ENCODE measurements at regions not wholly inside any gene's neighbourhood (a gene's known extent, or its start where the extent isn't known, plus 50 kb on each side); places are given as distances from the start of the nearest gene placed in this dataset.

- no peaks in the 10 kb centered on the region for H3F3A ChIP-seq (ENCODE audit: low read length, unreplicated experiment)
- TF ChIP-seq EZH2 (IDR thresholded peaks at IDR 0.05; ENCODE audit: low read length, unreplicated experiment) (no peak), EZH2phosphoT487 (IDR thresholded peaks at IDR 0.05; ENCODE audit: borderline replicate concordance, low read length) (no peak), CTCF (conservative IDR thresholded peaks at IDR 0.05; ENCODE audit: low read depth, low read length) (no peak)
- no peaks in the 10 kb centered on the region for H3K4me1 ChIP-seq (ENCODE audit: insufficient read depth, low read length)
- H3K27ac ChIP-seq (ENCODE audit: low read length): no peak overlapping the region
- peaks cover 4% of the 10 kb centered on the region; the same call in 1 of the 2 replicates for H3K27me3 ChIP-seq (ENCODE audit: low read length)
- H3K9me2 ChIP-seq (replicated peaks; ENCODE audit: low read length): no peaks in the 10 kb centered on the region
- intact Hi-C loops (cut with micrococcal nuclease): no loop called here
- DNase-seq: no peak
- CTCF ChIA-PET: no interaction called here
- H3K4me2 ChIP-seq (ENCODE audit: low read length): no peak overlapping the region
- H3K9me3 ChIP-seq (ENCODE audit: low read length): no peaks in the 10 kb centered on the region
- H3K9ac ChIP-seq (ENCODE audit: low read length): no peak overlapping the region
- POLR2A ChIA-PET (ENCODE audit: unreplicated experiment): no interaction called here
- H2AFZ ChIP-seq (ENCODE audit: low read length): no peak overlapping the region
- no peak for ATAC-seq
- H3K36me3 ChIP-seq (ENCODE audit: low read depth, low read length): no peaks in the 10 kb centered on the region
- no TSS peak for BruUV-seq (replicated peaks)
- H3K4me3 ChIP-seq (ENCODE audit: low read length): no peak overlapping the region
- no peaks in the 10 kb centered on the region for H3K79me2 ChIP-seq (ENCODE audit: low read length)
- H4K20me1 ChIP-seq (ENCODE audit: low read length): no peaks in the 10 kb centered on the region
Observed at GRCh38 chr2:129001926-129002325, 683.3 kb upstream of the HS6ST1 start.

GRCh38 chr2:129002751-129003150 is 684.1 kb upstream of the HS6ST1 start:
- Histone ChIP-seq H3K4me2 (ENCODE audit: low read length) (no peak overlapping the region), H3K4me3 (ENCODE audit: low read length) (no peak overlapping the region), H3K9me2 (replicated peaks; ENCODE audit: low read length) (no peaks in the 10 kb centered on the region), H4K20me1 (ENCODE audit: low read length) (no peaks in the 10 kb centered on the region), H3F3A (ENCODE audit: low read length, unreplicated experiment) (no peaks in the 10 kb centered on the region), H3K27ac (ENCODE audit: low read length) (no peak overlapping the region), H3K79me2 (ENCODE audit: low read length) (no peaks in the 10 kb centered on the region), H3K9ac (ENCODE audit: low read length) (no peak overlapping the region), H2AFZ (ENCODE audit: low read length) (no peak overlapping the region), H3K9me3 (ENCODE audit: low read length) (no peaks in the 10 kb centered on the region), H3K36me3 (ENCODE audit: low read depth, low read length) (no peaks in the 10 kb centered on the region), H3K27me3 (ENCODE audit: low read length) (peaks cover 4% of the 10 kb centered on the region; the same call in 1 of the 2 replicates), H3K4me1 (ENCODE audit: insufficient read depth, low read length) (no peaks in the 10 kb centered on the region)
- DNase-seq (no peak), ATAC-seq (no peak)
- intact Hi-C loops (cut with micrococcal nuclease): no loop called here
- ChIA-PET POLR2A (ENCODE audit: unreplicated experiment) (no interaction called here), CTCF (no interaction called here)
- BruUV-seq (replicated peaks): no TSS peak
- no peak for TF ChIP-seq CTCF (conservative IDR thresholded peaks at IDR 0.05; ENCODE audit: low read depth, low read length)

- Histone ChIP-seq H3K27ac (ENCODE audit: low read length) (no peak overlapping the region), H3K36me3 (ENCODE audit: low read depth, low read length) (no peaks in the 10 kb centered on the region), H4K20me1 (ENCODE audit: low read length) (no peaks in the 10 kb centered on the region), H3F3A (ENCODE audit: low read length, unreplicated experiment) (no peaks in the 10 kb centered on the region), H3K9me3 (ENCODE audit: low read length) (no peaks in the 10 kb centered on the region), H3K79me2 (ENCODE audit: low read length) (no peaks in the 10 kb centered on the region), H3K4me2 (ENCODE audit: low read length) (no peak overlapping the region), H3K4me1 (ENCODE audit: insufficient read depth, low read length) (no peaks in the 10 kb centered on the region), H3K4me3 (ENCODE audit: low read length) (no peak overlapping the region), H3K9ac (ENCODE audit: low read length) (no peak overlapping the region), H3K9me2 (replicated peaks; ENCODE audit: low read length) (no peaks in the 10 kb centered on the region), H3K27me3 (ENCODE audit: low read length) (peaks cover 4% of the 10 kb centered on the region; the same call in 1 of the 2 replicates), H2AFZ (ENCODE audit: low read length) (no peak overlapping the region)
- POLR2A ChIA-PET (ENCODE audit: unreplicated experiment): no interaction called here
- CTCF ChIA-PET: no interaction called here
- intact Hi-C loops (cut with micrococcal nuclease): no loop called here
- ATAC-seq: no peak
- no TSS peak for BruUV-seq (replicated peaks)
- TF ChIP-seq EZH2 (IDR thresholded peaks at IDR 0.05; ENCODE audit: low read length, unreplicated experiment): no peak
- no peak for TF ChIP-seq CTCF (conservative IDR thresholded peaks at IDR 0.05; ENCODE audit: low read depth, low read length)
- TF ChIP-seq EZH2phosphoT487 (IDR thresholded peaks at IDR 0.05; ENCODE audit: borderline replicate concordance, low read length): no peak
- DNase-seq: no peak
Observed at GRCh38 chr2:129004485-129004884, 685.8 kb upstream of the HS6ST1 start.
